ENCODE measurements at regions not wholly inside any gene's neighbourhood (a gene's known extent, or its start where the extent isn't known, plus 50 kb on each side); places are given as distances from the start of the nearest gene placed in this dataset.

- DNase-seq, result no peak
Observed at GRCh38 chr22:48585916-48586798, 1241.5 kb downstream of the BRD1 start.

GRCh38 chr22:48584170-48584569 lies 1243.5 kb downstream of the BRD1 start:
- DNase-seq, result no peak

GRCh38 chr22:48581796-48582469 lies 1245.7 kb downstream of the BRD1 start:
- no peak for DNase-seq

GRCh38 chr22:48581205-48581766 lies 1246.4 kb downstream of the BRD1 start:
- DNase-seq, result no peak

- no peak for DNase-seq
Observed at GRCh38 chr22:48580481-48580970, 1247.1 kb downstream of the BRD1 start.

- no peak for DNase-seq
Observed at GRCh38 chr22:48579928-48580309, 1247.8 kb downstream of the BRD1 start.

GRCh38 chr22:48579043-48579927 lies 1248.4 kb downstream of the BRD1 start:
- no peak for DNase-seq

DNA sequence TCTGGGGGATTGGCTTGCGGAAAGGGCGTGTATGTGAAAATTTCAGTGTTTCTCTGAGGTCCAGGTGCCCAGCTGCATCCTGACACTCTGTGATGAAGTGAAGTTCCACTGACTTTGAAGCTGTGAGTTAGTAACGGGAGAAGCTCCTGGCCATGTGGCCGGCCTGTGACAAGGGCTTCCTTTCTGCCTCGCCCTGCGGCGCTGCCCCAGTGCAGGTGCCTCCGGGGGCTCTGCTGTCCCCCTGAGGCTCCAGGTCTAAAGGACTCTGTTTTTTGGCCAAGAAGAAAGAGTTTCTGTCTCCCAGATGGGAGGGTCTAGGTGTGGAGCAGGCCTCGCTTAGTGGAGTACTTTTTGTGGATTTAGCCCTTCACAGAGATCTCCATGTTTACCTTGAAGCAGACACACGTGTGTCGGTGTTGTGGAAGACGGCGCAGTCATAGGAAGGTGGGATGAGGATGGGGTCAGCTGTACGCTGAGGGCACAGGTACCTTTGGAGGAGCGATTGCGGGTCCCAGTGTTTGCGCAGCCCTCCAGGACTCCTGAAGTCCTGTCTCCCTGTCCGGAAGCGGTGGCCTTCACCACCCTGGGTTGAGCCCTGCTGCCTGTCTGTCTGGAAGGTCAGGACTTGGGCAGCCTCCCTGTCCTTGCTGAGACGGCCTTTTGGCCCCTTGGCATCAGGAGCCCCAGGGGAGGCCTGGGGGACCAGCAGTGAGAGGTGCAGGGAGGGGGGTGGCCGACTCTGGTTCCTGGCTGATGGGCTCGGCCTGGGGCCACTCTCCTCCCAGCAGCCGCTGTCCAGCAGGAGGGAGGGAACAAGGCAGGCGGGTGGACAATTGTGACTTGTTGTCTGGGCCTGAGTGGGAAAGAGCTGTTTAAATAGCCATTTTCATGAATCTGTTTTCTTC lies 1249.3 kb downstream of the BRD1 start:
- DNase-seq, result no peak

DNA sequence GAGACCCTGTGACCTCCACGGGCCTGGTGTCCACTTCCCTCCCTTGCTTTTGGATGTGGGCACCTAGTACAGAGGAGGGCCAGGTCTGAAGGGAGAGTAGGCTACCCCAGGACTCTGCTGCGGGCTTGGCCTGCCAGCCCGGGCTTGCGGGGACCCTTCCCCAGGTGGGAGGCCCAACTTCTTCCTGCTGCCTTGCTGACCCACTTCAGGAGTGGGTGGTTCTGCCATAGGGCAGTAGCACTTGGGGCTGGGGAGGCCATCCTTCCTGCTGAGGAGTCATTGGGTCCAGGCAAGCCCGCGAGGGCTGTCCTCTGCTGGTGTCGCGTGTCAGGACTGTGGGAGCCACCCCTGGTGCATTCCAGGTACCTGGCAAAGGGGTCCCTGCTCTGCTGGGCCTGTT lies 1250.0 kb downstream of the BRD1 start:
- no peak for DNase-seq

GRCh38 chr22:48577014-48577690 lies 1250.5 kb downstream of the BRD1 start:
- no peak for DNase-seq

- peak; percentile 13 for DNase-seq
Observed at GRCh38 chr22:48576333-48577013, 1251.2 kb downstream of the BRD1 start.

DNA sequence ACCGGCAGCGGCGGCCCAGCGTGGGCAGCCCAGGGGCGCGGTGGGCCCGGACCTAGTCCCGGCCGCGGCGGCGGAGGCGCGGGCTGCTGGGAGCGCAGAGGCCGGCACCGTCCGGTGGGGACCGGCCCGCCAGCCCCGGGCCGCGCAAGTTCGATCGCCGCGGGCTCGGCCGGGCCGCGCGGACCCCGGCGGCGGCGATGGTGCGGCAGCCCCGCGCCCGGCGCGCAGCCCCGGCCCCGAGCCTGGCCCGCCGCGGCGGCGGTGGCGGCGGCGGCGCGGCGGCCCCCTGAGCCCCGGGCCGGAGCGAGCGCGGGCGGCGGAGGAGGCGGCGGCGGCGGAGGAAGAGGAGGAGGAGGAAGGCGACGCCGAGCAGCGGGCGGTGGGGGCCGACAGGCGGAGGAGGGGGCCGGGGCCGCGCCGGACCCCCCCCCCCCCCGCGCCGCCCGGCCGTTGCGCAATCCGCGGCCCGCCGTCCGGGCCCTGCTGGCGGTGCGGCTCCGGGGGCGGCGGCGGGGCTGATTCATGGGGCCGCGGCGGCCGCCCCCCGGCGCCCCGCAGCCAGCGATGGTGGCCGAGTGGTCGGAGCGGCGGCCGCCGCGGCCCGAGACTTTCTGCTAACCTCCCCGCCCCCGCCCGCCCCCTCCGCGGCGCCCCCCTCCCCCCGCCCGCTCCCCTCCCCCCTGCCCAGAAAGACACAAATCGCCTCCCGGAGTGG lies 1251.9 kb downstream of the BRD1 start:
- DNase-seq, result no peak

- peak; percentile 41 for DNase-seq
Observed at GRCh38 chr22:48574776-48575617, 1252.7 kb downstream of the BRD1 start.

DNA sequence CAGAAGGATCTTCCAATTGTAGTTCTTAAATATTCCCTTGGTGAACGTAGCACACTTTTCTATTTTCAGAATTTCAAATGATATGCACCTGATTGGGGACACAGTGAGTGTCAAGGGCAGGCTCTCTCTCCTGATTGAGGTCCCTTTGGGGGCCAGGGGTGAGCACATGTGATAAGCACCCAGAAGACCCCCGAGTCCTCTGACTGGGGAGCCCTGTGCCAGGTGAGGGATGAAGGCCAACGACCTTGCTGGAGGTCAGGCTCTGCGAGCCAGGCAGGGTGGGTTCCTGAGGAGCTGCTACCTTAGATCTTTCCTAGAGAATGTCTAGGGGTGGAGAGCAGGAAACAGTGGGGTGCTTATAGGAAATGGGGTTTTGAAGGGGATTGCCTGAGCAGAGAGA lies 1253.9 kb downstream of the BRD1 start:
- no peak for DNase-seq

GRCh38 chr22:48572951-48573350 lies 1254.7 kb downstream of the BRD1 start:
- DNase-seq, result no peak

DNA sequence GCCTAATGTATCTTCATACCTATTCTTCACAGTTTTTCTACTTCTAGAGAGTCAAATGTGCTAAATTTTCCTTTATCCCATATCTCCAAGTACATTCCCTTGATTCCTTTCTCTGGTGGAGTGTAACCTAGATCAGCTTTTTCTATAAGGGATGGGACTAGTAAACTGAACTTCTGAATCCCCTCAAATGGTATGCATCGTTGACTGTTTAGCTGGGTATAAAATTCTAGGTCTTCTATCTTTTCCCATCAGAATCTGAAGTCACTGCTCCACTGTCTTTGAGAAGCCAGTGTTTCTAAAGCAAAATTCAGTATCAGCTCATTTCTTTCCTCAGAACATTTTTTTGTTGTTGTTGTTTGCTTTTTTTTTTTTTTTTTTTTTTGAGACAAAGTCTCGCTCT lies 1256.8 kb downstream of the BRD1 start:
- no peak for DNase-seq

GRCh38 chr22:48569476-48570233 lies 1258.0 kb downstream of the BRD1 start:
- no peak for DNase-seq

- DNase-seq, result no peak
Observed at GRCh38 chr22:48568736-48569330, 1258.8 kb downstream of the BRD1 start.
